GM12878 (cell line): ENCODE measurements at regions not wholly inside any gene's neighbourhood (a gene's known extent, or its start where the extent isn't known, plus 50 kb on each side); places are given as distances from the start of the nearest gene placed in this dataset.

ENCODE experiments used
- ATAC-seq: fragments of 200-7000 bp; cut with Tn5 transposase; 3 replicates; pipeline ENCODE4 v1.9.1; 2020; ENCODE audit warnings: mild to moderate bottlenecking, moderate library complexity
- BruUV-seq: library from RNA; stranded (reverse); fragments of 400-500 nt; replicated peaks from 2 replicates; lab custom pipeline; 2021; lab: Mats Ljungman, UMichigan
- CTCF ChIA-PET: fragments of 300-600 bp; sonication (Branson Sonifier 250); formaldehyde crosslinking; extraction: SDS; loops from one replicate; lab custom pipeline; 2021; ENCODE audit warnings: inconsistent platforms; lab: Yijun Ruan, JAX
- POLR2A ChIA-PET: fragments of 350-600 bp; formaldehyde crosslinking; extraction: SDS; loops from one replicate; lab custom pipeline; 2021; ENCODE audit warnings: inconsistent platforms; lab: Charles Lee
- RAD21 ChIA-PET: fragments of 300-600 bp; sonication (Branson Sonifier 250); formaldehyde crosslinking; loops from one replicate; lab custom pipeline; 2023; ENCODE audit warnings: antibody characterized with exemption; ENCODE audit not compliant: unreplicated experiment; lab: Charles Lee
- SMC1A ChIA-PET: fragments of 300-600 bp; sonication (Branson Sonifier 250); formaldehyde crosslinking; loops from one replicate; lab custom pipeline; 2023; ENCODE audit not compliant: unreplicated experiment, uncharacterized antibody; lab: Charles Lee
- DNase-seq: peaks from one replicate; pipeline ENCODE4 v3.0.0-alpha.2; 2011; ENCODE audit warnings: low read depth, low spot score
- FAIRE-seq: peaks from 3 replicates; lab custom pipeline; 2011; peaks lifted over from hg19 to GRCh38; lab: Jason Lieb, UNC
- H2AFZ ChIP-seq: 2 replicates; pipeline ENCODE4 v1.6.0; 2011; ENCODE audit warnings: low read depth, low read length, control low read depth; ENCODE audit not compliant: control insufficient read depth
- H3K27ac ChIP-seq: 2 replicates; pipeline ENCODE4 v1.5.1; 2011; ENCODE audit warnings: control low read depth; ENCODE audit not compliant: control insufficient read depth, insufficient read depth
- H3K27me3 ChIP-seq, 2 experiments: replicated peaks in 1 of 2; 2 replicates each; pipeline versions ENCODE4 v1.6.0 to v1.6.1; 2011; ENCODE audit warnings: low read length in 1 of 2; ENCODE audit not compliant: control insufficient read depth in 2 of 2, insufficient read depth in 2 of 2
- H3K36me3 ChIP-seq, 2 experiments: 2 replicates each; pipeline ENCODE4 v1.5.1; 2011; ENCODE audit warnings: low read length in 1 of 2; ENCODE audit not compliant: control insufficient read depth in 2 of 2, insufficient read depth in 2 of 2
- H3K4me1 ChIP-seq: 2 replicates; pipeline ENCODE4 v1.6.1; 2011; ENCODE audit warnings: mild to moderate bottlenecking, low read length, moderate library complexity, mixed read lengths; ENCODE audit not compliant: control insufficient read depth, insufficient read depth
- H3K4me2 ChIP-seq: 2 replicates; pipeline ENCODE4 v1.6.0; 2011; ENCODE audit warnings: control low read depth; ENCODE audit not compliant: control insufficient read depth, insufficient read depth
- H3K4me3 ChIP-seq: fragments of 200-600 bp; sonication (generic); 2 replicates; pipeline ENCODE4 v1.5.1; 2016
- H3K79me2 ChIP-seq: 2 replicates; pipeline ENCODE4 v1.6.0; 2011; ENCODE audit warnings: low read length; ENCODE audit not compliant: control insufficient read depth, insufficient read depth
- H3K9ac ChIP-seq: 2 replicates; pipeline ENCODE4 v1.8.0; 2011; ENCODE audit warnings: low read length, control low read depth, mixed read lengths; ENCODE audit not compliant: control insufficient read depth, insufficient read depth
- H3K9me3 ChIP-seq: replicated peaks from 3 replicates; pipeline ENCODE4 v1.5.1; 2011; ENCODE audit warnings: mild to moderate bottlenecking, low read length; ENCODE audit not compliant: control insufficient read depth, insufficient read depth
- H4K20me1 ChIP-seq: 2 replicates; pipeline ENCODE4 v1.6.0; 2011; ENCODE audit not compliant: control insufficient read depth, insufficient read depth
- CEBPB ChIP-seq, 2 experiments: fragments of 150-350 bp in 1 of 2; IDR thresholded peaks; 2 replicates each; pipeline ENCODE4 v1.6.1; 2012 to 2014; ENCODE audit warnings: low read depth in 2 of 2, low read length in 2 of 2, borderline replicate concordance in 1 of 2, inconsistent platforms in 1 of 2
- CTCF ChIP-seq, 3 experiments: IDR thresholded peaks in 2 of 3; conservative IDR thresholded peaks in 1 of 3; 2 replicates each; pipeline ENCODE4 v1.5.1; 2011; ENCODE audit warnings: low read depth in 3 of 3, low read length in 3 of 3, mild to moderate bottlenecking in 3 of 3, control low read depth in 2 of 3, moderate library complexity in 2 of 3, inconsistent platforms in 1 of 3, mixed read lengths in 1 of 3; ENCODE audit not compliant: control insufficient read depth in 2 of 3, insufficient read depth in 1 of 3; ENCODE audit errors: extremely low read depth in 1 of 3
- JUNB ChIP-seq: IDR thresholded peaks from 2 replicates; pipeline ENCODE4 v1.6.1; 2016; ENCODE audit warnings: antibody characterized with exemption, mild to moderate bottlenecking
- KAT2A ChIP-seq: conservative IDR thresholded peaks from 2 replicates; pipeline ENCODE4 v1.6.1; 2011; ENCODE audit warnings: low read depth, low read length; ENCODE audit not compliant: control insufficient read depth
- MTA3 ChIP-seq: IDR thresholded peaks from 2 replicates; pipeline ENCODE4 v1.6.1; 2012; ENCODE audit warnings: low read length, inconsistent platforms, borderline replicate concordance
- SREBF2 ChIP-seq: IDR thresholded peaks from 2 replicates; pipeline ENCODE4 v1.6.1; 2012; ENCODE audit warnings: mild to moderate bottlenecking, low read length
- TCF12 ChIP-seq: IDR thresholded peaks from 2 replicates; pipeline ENCODE4 v1.6.1; 2011; ENCODE audit warnings: low read depth, mild to moderate bottlenecking, low read length
- ZBED1 ChIP-seq: IDR thresholded peaks from 2 replicates; pipeline ENCODE4 v1.6.1; 2016; ENCODE audit warnings: borderline replicate concordance
- WGBS: methylation state at CpG from one replicate; pipeline ENCODE4 v1.1.6; 2016; ENCODE audit warnings: low lambda C conversion rate; ENCODE audit not compliant: insufficient replicate concordance, insufficient coverage; ENCODE audit errors: missing lambda C conversion rate; 5-methylcytosine and 5-hydroxymethylcytosine counted together
- in situ Hi-C: fragments of 300-500 bp; cut with MboI; formaldehyde crosslinking; loops from 9 replicates; pipeline ENCODE4 v1.14.3; 2018; ENCODE audit warnings: mixed read lengths
- intact Hi-C: fragments of 100-400 bp; cut with micrococcal nuclease; formaldehyde crosslinking; loops from one replicate; pipeline ENCODE4 v1.14.2; 2022; ENCODE audit not compliant: unreplicated experiment

- ATAC-seq (no peak), DNase-seq (no peak), FAIRE-seq (no peak)
- Histone ChIP-seq H3K27ac (no peak overlapping the region), H2AFZ (no peak overlapping the region), H4K20me1 (no peaks in the 10 kb centered on the region), H3K27me3 (no peaks in the 10 kb centered on the region), H3K79me2 (no peaks in the 10 kb centered on the region), H3K4me3 (no peak overlapping the region), H3K4me2 (no peak overlapping the region), H3K9me3 (no peaks in the 10 kb centered on the region), H3K4me1 (no peaks in the 10 kb centered on the region), H3K36me3 (no peaks in the 10 kb centered on the region), H3K9ac (no peak overlapping the region)
- SMC1A ChIA-PET = no interaction called here
- TF ChIP-seq KAT2A (no peak), MTA3 (no peak), CEBPB (IDR thresholded peaks at IDR 0.05; ENCODE audit: borderline replicate concordance in 1 of 2, low read depth in 2 of 2, low read length in 2 of 2) (no peak), CTCF (IDR thresholded peaks at IDR 0.05 in 2 of 3, conservative IDR thresholded peaks at IDR 0.05 in 1 of 3; ENCODE audit: control insufficient read depth in 2 of 3, extremely low read depth in 1 of 3, insufficient read depth in 1 of 3, low read depth in 3 of 3, low read length in 3 of 3) (no peak), JUNB (no peak), SREBF2 (no peak), ZBED1 (no peak), TCF12 (no peak)
- RAD21 ChIA-PET = no interaction called here
- in situ Hi-C loops = no loop called here
- no TSS peak for BruUV-seq
- CTCF ChIA-PET = no interaction called here
- POLR2A ChIA-PET = no interaction called here
- 0% methylated on average over 2 of the region's 2 CpGs for WGBS
- intact Hi-C loops = no loop called here
These were observed 901.5 kb downstream of the ARAP2 start for GRCh38 chr4:35342833-35343232.
